DOHH2 (cell line): ENCODE measurements at regions not wholly inside any gene's neighbourhood (a gene's known extent, or its start where the extent isn't known, plus 50 kb on each side); places are given as distances from the start of the nearest gene placed in this dataset.

ENCODE experiments used
- H3F3A ChIP-seq: fragments of 200-600 bp; sonication (generic), shearing (Covaris generic); 2 replicates; pipeline ENCODE4 v1.6.0; 2016; ENCODE audit warnings: antibody characterized with exemption, mild to moderate bottlenecking; ENCODE audit not compliant: control insufficient read depth, insufficient read depth
- H3K27ac ChIP-seq: fragments of 200-600 bp; sonication (generic); 2 replicates; pipeline ENCODE4 v1.5.1; 2014; ENCODE audit warnings: low read depth, mild to moderate bottlenecking, low read length, moderate library complexity
- H3K27me3 ChIP-seq: fragments of 200-600 bp; sonication (generic); 2 replicates; pipeline ENCODE4 v1.6.1; 2014; ENCODE audit warnings: mild to moderate bottlenecking, low read length, mixed read lengths; ENCODE audit not compliant: control insufficient read depth
- H3K36me3 ChIP-seq: fragments of 200-600 bp; sonication (generic); 2 replicates; pipeline ENCODE4 v1.6.1; 2014; ENCODE audit warnings: mild to moderate bottlenecking, low read length, moderate library complexity, mixed read lengths; ENCODE audit not compliant: control insufficient read depth
- H3K4me1 ChIP-seq: fragments of 200-600 bp; sonication (generic); 2 replicates; pipeline ENCODE4 v1.6.1; 2014; ENCODE audit warnings: mild to moderate bottlenecking, low read length, mixed read lengths; ENCODE audit not compliant: control insufficient read depth
- H3K4me2 ChIP-seq: fragments of 200-600 bp; sonication (generic); 2 replicates; pipeline ENCODE4 v1.6.0; 2014; ENCODE audit warnings: mild to moderate bottlenecking, low read length, moderate library complexity
- H3K4me3 ChIP-seq: fragments of 200-600 bp; sonication (generic); 2 replicates; pipeline ENCODE4 v1.5.1; 2014; ENCODE audit warnings: mild to moderate bottlenecking, low read length, mixed read lengths
- H3K79me2 ChIP-seq: fragments of 200-600 bp; sonication (generic); 2 replicates; pipeline ENCODE4 v1.6.1; 2014; ENCODE audit warnings: mild to moderate bottlenecking, low read length, mixed read lengths; ENCODE audit not compliant: control insufficient read depth
- H3K9me2 ChIP-seq: fragments of 200-600 bp; sonication (generic); replicated peaks from 2 replicates; pipeline ENCODE4 v1.6.1; 2014; ENCODE audit warnings: mild to moderate bottlenecking, low read length, mixed read lengths; ENCODE audit not compliant: control insufficient read depth
- H3K9me3 ChIP-seq: fragments of 200-600 bp; sonication (generic); 2 replicates; pipeline ENCODE4 v1.6.1; 2014; ENCODE audit warnings: antibody characterized with exemption, low read length, mixed read lengths; ENCODE audit not compliant: control insufficient read depth, insufficient read depth
- H4K20me1 ChIP-seq: fragments of 200-600 bp; sonication (generic); 2 replicates; pipeline ENCODE4 v1.6.0; 2014; ENCODE audit warnings: low read depth, mild to moderate bottlenecking, antibody characterized with exemption, low read length, moderate library complexity; ENCODE audit not compliant: control insufficient read depth, insufficient read depth
- CTCF ChIP-seq: fragments of 200-600 bp; sonication (generic); IDR thresholded peaks from one replicate; pipeline ENCODE4 v1.5.1; 2014; ENCODE audit warnings: antibody characterized with exemption, mild to moderate bottlenecking, low read depth, low read length; ENCODE audit not compliant: poor library complexity, severe bottlenecking
- EZH2phosphoT487 ChIP-seq: fragments of 200-600 bp; sonication (generic); IDR thresholded peaks from 2 replicates; pipeline ENCODE4 v1.6.1; 2017; ENCODE audit warnings: borderline replicate concordance, mild to moderate bottlenecking, antibody characterized with exemption, low read length, moderate library complexity, mixed read lengths

GRCh38 chr1:173103006-173103405 is 52.3 kb upstream of the TNFSF18 start:
- H3K4me3 ChIP-seq: no peak overlapping the region
- no peaks in the 10 kb centered on the region for H3K4me1 ChIP-seq
- no peak overlapping the region for H3K27ac ChIP-seq
- H3K79me2 ChIP-seq: no peaks in the 10 kb centered on the region
- no peaks in the 10 kb centered on the region for H3F3A ChIP-seq
- H3K9me2 ChIP-seq: no peaks in the 10 kb centered on the region
- no peaks in the 10 kb centered on the region for H3K27me3 ChIP-seq
- peaks cover 15% of the 10 kb centered on the region for H3K9me3 ChIP-seq
- TF ChIP-seq EZH2phosphoT487: no peak
- no peak for TF ChIP-seq CTCF
- no peak overlapping the region for H3K4me2 ChIP-seq
- no peaks in the 10 kb centered on the region for H3K36me3 ChIP-seq
- no peaks in the 10 kb centered on the region for H4K20me1 ChIP-seq

- Histone ChIP-seq H3K9me2 (no peaks in the 10 kb centered on the region), H3K27me3 (no peaks in the 10 kb centered on the region), H3F3A (no peaks in the 10 kb centered on the region), H3K9me3 (peaks cover 10% of the 10 kb centered on the region; the same call in 1 of the 2 replicates), H3K27ac (no peak overlapping the region), H4K20me1 (no peaks in the 10 kb centered on the region), H3K36me3 (no peaks in the 10 kb centered on the region), H3K4me3 (no peak overlapping the region), H3K4me2 (no peak overlapping the region), H3K79me2 (no peaks in the 10 kb centered on the region), H3K4me1 (no peaks in the 10 kb centered on the region)
- no peak for TF ChIP-seq CTCF
- TF ChIP-seq EZH2phosphoT487: no peak
Observed at GRCh38 chr1:173101589-173101988, 50.8 kb upstream of the TNFSF18 start.

- no peak overlapping the region for H3K4me3 ChIP-seq
- H3K79me2 ChIP-seq: no peaks in the 10 kb centered on the region
- no peak overlapping the region for H3K27ac ChIP-seq
- H3K4me2 ChIP-seq: no peak overlapping the region
- TF ChIP-seq CTCF (no peak), EZH2phosphoT487 (no peak)
- no peaks in the 10 kb centered on the region for H3K9me2 ChIP-seq
- H3K4me1 ChIP-seq: no peaks in the 10 kb centered on the region
- no peaks in the 10 kb centered on the region for H3K27me3 ChIP-seq
- peaks cover 10% of the 10 kb centered on the region; the same call in 1 of the 2 replicates for H3K9me3 ChIP-seq
- H4K20me1 ChIP-seq: no peaks in the 10 kb centered on the region
- H3F3A ChIP-seq: no peaks in the 10 kb centered on the region
- H3K36me3 ChIP-seq: no peaks in the 10 kb centered on the region
Observed at GRCh38 chr1:173100476-173101107, 49.9 kb upstream of the TNFSF18 start.
